ENCODE measurements at regions not wholly inside any gene's neighbourhood (a gene's known extent, or its start where the extent isn't known, plus 50 kb on each side); places are given as distances from the start of the nearest gene placed in this dataset.
"Not testable (repeated sequence)": the region's sequence is repeated elsewhere in the genome, so short reads cannot be mapped to it uniquely, and the experiment has no call there.

- H3K4me1 Mint-ChIP-seq; H3K27ac Mint-ChIP-seq; DNase-seq; intact Hi-C loops (cut with micrococcal nuclease); H3K27me3 Mint-ChIP-seq; H3K9me3 Mint-ChIP-seq; H3K36me3 Mint-ChIP-seq (ENCODE audit: low read depth); H3K4me3 Mint-ChIP-seq: not testable (repeated sequence)
Observed at GRCh38 chr1:149279015-149279414, 175.7 kb upstream of the NBPF9 start.

- intact Hi-C loops (cut with micrococcal nuclease); H3K4me3 Mint-ChIP-seq; H3K27ac Mint-ChIP-seq; DNase-seq; H3K36me3 Mint-ChIP-seq (ENCODE audit: low read depth); H3K27me3 Mint-ChIP-seq; H3K4me1 Mint-ChIP-seq; H3K9me3 Mint-ChIP-seq: not testable (repeated sequence)
Observed at GRCh38 chr1:149279512-149279911, 176.2 kb upstream of the NBPF9 start.

DNA sequence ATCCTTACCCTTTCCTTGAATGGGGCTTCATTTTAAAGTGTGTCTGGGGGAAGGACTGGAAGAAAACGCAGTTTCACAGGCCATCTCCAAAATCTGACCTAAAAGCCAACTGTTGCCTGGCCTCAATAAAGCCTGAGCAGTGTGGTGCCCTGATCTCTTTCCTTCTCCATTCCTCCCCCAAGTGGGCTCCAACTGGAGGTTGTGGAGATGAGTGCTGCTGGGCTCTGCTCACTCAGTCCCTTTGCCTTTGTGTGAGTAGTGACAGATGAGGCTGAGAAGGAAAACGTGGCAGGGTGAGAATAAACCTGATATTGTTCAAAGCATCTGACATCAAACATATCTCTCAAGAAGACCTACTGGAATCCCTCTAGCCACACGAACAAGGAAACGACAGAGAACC is 181.4 kb upstream of the NBPF9 start:
- H3K4me1 Mint-ChIP-seq; DNase-seq; H3K36me3 Mint-ChIP-seq (ENCODE audit: low read depth); H3K4me3 Mint-ChIP-seq; H3K9me3 Mint-ChIP-seq; H3K27ac Mint-ChIP-seq; intact Hi-C loops (cut with micrococcal nuclease); H3K27me3 Mint-ChIP-seq: not testable (repeated sequence)

DNA sequence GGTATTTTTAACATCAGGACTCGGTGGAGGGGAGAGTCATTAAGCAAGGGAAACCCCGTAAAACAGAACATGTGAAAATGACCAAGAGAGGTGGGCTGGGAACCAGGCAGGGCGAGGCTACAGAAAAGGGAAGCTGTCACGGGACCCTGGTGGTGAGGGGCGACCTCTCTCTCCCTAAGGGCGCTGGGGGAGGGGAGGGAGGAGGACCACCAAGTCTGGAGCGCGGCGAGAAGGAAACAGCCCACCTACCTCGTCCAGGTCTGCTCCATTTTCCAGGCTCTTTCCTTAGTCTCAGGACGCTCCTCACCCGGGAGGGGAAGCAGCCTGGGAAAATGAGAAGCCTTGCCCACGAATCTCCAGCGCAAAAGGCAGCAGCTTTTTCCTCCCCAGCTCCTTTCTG is 181.9 kb upstream of the NBPF9 start:
- H3K9me3 Mint-ChIP-seq; H3K4me1 Mint-ChIP-seq; intact Hi-C loops (cut with micrococcal nuclease); H3K36me3 Mint-ChIP-seq (ENCODE audit: low read depth); H3K27me3 Mint-ChIP-seq; DNase-seq; H3K27ac Mint-ChIP-seq; H3K4me3 Mint-ChIP-seq: not testable (repeated sequence)

DNA sequence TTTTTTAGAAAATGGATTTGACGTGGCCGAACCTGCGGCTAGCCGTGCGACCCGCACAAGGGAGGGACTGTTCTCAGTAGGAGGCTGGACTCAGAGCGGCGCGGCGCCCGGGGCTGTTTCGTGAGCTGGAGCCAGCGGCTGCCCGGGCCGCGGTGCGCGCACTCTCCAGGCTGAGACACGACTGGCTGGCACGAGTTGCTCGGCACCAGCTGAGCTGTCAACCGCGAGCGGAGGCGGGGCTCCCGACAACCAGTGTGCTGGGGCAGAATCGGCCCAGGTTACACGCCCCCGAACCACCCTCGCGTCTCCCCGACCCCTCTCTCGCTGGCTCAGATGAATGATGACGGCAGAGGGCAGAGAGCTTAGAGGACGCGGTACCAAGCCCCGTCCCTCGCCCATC is 182.3 kb upstream of the NBPF9 start:
- H3K4me3 Mint-ChIP-seq, result peak overlapping the region; percentile 67
- H3K27me3 Mint-ChIP-seq; H3K36me3 Mint-ChIP-seq (ENCODE audit: low read depth); H3K9me3 Mint-ChIP-seq; intact Hi-C loops (cut with micrococcal nuclease); H3K4me1 Mint-ChIP-seq; H3K27ac Mint-ChIP-seq: not testable (repeated sequence)
- DNase-seq, result peak; percentile 62

DNA sequence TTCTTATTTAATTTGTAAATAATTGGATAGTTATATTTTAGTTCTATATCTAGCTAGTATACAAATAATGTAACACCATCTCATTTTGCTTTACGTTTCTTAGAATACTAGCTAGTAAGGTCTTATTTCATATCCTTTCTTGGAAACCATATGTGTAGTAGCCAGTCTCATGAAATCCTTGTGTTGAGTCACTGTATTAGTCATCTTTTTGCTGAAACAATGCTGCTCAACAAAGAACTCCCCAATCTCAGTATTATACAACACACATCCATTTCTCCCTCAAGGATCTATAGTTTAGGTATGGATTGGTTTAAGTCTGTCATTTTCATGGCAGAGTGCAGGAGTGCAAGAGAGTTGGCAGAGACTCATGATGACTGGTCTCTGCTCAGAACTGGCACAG is 185.2 kb upstream of the NBPF9 start:
- H3K36me3 Mint-ChIP-seq (ENCODE audit: low read depth); H3K27me3 Mint-ChIP-seq; H3K9me3 Mint-ChIP-seq: not testable (repeated sequence)

DNA sequence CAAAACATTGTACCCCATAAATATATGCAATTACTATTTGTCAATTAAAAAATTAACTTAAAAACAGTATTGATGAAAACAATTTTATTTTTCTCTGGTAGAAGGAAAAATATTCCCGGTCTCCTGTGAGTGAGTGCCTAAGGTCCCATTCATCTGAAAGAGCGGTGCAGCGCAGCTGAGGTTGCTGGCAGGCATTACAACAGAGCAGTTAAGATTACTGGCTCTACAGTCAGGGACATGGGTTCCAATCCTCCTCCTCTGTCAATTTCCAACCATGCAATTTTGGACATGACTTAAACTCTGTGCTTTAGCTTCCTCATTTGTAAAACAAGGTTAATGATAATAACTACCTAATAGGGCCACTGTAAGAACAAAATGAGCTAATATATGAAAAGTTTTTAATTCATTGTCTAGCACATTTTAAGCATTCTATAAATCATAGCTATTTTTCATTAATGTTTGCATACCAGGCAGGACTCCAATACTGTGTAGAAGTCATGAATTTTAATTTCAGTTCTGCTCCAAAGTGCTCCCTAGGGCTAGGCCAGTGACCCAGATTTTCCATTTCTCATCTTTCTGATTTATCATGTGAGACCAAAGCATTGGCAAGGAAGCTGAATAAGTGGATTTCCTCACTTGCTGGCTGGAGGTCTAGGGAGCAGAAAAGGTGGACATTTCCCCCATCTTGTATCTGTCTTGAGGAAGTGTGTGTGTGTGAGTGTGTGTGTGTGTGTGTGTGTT is 174.2 kb upstream of the NBPF19 start:
- DNase-seq; H3K9me3 Mint-ChIP-seq; H3K4me3 Mint-ChIP-seq; H3K36me3 Mint-ChIP-seq (ENCODE audit: low read depth); H3K4me1 Mint-ChIP-seq; H3K27ac Mint-ChIP-seq; H3K27me3 Mint-ChIP-seq; intact Hi-C loops (cut with micrococcal nuclease): not testable (repeated sequence)

More for the DNA sequence above, 185.2 kb upstream of the NBPF9 start:
- intact Hi-C loops (cut with micrococcal nuclease); H3K4me3 Mint-ChIP-seq; DNase-seq; H3K4me1 Mint-ChIP-seq; H3K27ac Mint-ChIP-seq: not testable (repeated sequence)

DNA sequence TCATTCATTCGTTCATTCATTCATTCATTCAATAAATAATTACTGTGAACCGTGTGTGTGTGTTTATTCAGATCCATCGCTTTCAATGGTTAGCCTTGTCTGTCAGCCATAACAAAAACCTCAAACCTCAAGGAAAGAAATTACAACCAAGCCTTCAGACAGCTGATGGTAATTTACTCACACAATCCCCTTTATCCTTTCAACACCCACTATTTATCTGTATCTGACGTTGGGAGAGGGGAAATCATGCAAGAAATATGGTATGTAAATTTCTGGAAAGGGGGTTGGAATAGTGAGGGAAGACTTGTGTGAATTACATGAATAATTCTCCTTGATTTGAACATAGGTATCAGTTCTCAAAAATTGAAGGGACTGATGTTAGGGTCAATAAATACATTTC is 173.6 kb upstream of the NBPF19 start:
- DNase-seq; H3K27ac Mint-ChIP-seq; H3K4me1 Mint-ChIP-seq; H3K9me3 Mint-ChIP-seq; H3K36me3 Mint-ChIP-seq (ENCODE audit: low read depth); H3K4me3 Mint-ChIP-seq; H3K27me3 Mint-ChIP-seq; intact Hi-C loops (cut with micrococcal nuclease): not testable (repeated sequence)

- H3K4me1 Mint-ChIP-seq; H3K36me3 Mint-ChIP-seq (ENCODE audit: low read depth): not testable (repeated sequence)
Observed at GRCh38 chr1:149304796-149305195, 170.0 kb upstream of the NBPF19 start.

DNA sequence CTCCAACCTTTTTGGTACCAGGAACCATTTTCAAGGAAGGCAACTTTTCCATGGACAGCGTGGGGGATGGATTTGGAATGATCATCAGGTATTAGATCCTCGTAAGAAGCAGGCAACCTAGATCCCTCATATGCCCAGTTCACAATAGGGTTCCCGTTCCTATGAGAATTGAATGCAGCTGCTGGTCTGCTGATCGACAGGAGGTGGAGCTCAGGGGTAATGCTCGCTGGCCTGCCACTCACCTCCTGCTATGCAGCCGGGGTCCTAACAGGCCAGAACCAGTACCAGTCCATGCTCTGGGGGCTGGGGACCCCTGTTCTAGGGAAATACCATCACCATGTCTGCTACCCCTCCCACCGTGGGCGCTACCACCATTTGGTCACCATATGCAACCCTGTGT is 167.2 kb upstream of the NBPF19 start:
- H3K27me3 Mint-ChIP-seq; H3K4me3 Mint-ChIP-seq; DNase-seq; H3K27ac Mint-ChIP-seq; intact Hi-C loops (cut with micrococcal nuclease); H3K4me1 Mint-ChIP-seq; H3K9me3 Mint-ChIP-seq; H3K36me3 Mint-ChIP-seq (ENCODE audit: low read depth): not testable (repeated sequence)

More at GRCh38 chr1:149304796-149305195, 170.0 kb upstream of the NBPF19 start:
- H3K9me3 Mint-ChIP-seq; H3K27ac Mint-ChIP-seq; DNase-seq; H3K27me3 Mint-ChIP-seq; H3K4me3 Mint-ChIP-seq; intact Hi-C loops (cut with micrococcal nuclease): not testable (repeated sequence)

DNA sequence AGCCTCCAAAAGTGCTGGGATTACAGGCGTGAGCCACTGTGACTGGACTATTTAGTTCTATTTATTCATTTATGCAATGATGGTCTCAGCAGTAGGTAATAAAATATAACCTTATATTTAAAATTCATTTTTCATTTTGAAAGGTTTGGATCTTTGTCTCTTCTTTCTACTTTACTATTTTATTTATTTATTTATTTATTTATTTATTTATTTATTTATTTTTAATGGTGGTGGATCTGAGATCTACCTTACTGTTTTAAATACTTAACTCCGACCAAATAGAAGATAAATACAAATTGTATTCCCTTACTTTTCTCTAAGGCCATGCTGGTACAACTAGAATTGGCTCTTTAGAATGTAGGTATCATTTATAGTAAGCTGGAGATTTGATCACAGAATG is 159.9 kb upstream of the NBPF19 start:
- intact Hi-C loops (cut with micrococcal nuclease); DNase-seq; H3K9me3 Mint-ChIP-seq; H3K4me3 Mint-ChIP-seq; H3K4me1 Mint-ChIP-seq; H3K36me3 Mint-ChIP-seq (ENCODE audit: low read depth); H3K27me3 Mint-ChIP-seq; H3K27ac Mint-ChIP-seq: not testable (repeated sequence)

DNA sequence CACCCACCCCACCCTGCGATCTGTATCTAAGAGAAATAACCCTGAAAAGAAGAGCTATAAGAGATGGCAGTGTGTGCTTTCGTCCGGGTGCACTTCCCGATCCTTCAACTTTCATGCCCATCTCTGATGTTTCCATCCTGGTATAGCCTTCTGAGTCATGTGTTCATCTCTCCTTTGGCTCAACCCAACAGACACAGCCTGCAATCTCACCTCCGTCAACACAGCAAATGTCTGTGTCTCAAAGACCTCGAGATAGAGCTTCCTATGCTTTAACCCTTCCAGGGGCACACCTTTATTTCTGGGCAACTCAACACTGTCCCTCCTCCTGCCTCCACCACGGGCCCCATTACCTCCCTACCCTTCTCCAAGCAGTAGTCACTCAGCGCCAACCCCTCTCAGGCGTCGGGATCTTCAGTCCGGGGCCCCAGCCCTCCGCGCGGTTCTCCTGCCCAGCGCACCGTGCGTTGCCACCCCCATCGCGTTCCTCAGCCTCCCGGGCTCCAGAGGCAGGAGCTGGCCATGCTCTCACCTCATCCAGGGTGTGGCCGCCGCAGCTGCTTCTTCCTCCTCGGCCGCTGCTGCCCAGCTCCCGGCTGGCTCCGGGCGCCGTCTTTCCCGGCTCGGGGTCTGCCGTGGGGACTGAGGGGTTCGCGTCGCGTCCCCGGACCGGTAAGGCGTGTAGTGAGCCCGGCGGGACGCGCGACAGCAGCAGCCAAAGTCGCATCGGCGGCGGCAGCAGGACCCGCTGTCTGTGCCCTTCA is 153.7 kb upstream of the NBPF19 start:
- DNase-seq; H3K27ac Mint-ChIP-seq; H3K36me3 Mint-ChIP-seq (ENCODE audit: low read depth); intact Hi-C loops (cut with micrococcal nuclease); H3K27me3 Mint-ChIP-seq; H3K4me1 Mint-ChIP-seq; H3K9me3 Mint-ChIP-seq; H3K4me3 Mint-ChIP-seq: not testable (repeated sequence)

- H3K27ac Mint-ChIP-seq; H3K9me3 Mint-ChIP-seq; DNase-seq; H3K4me1 Mint-ChIP-seq; H3K4me3 Mint-ChIP-seq; H3K27me3 Mint-ChIP-seq; intact Hi-C loops (cut with micrococcal nuclease); H3K36me3 Mint-ChIP-seq (ENCODE audit: low read depth): not testable (repeated sequence)
Observed at GRCh38 chr1:149321732-149322016, 153.2 kb upstream of the NBPF19 start.

- intact Hi-C loops (cut with micrococcal nuclease); H3K27ac Mint-ChIP-seq; H3K4me1 Mint-ChIP-seq; H3K9me3 Mint-ChIP-seq; DNase-seq; H3K27me3 Mint-ChIP-seq; H3K4me3 Mint-ChIP-seq; H3K36me3 Mint-ChIP-seq (ENCODE audit: low read depth): not testable (repeated sequence)
Observed at GRCh38 chr1:149330081-149330335, 144.8 kb upstream of the NBPF19 start.

- H3K27ac Mint-ChIP-seq; H3K36me3 Mint-ChIP-seq (ENCODE audit: low read depth); H3K27me3 Mint-ChIP-seq; H3K9me3 Mint-ChIP-seq; DNase-seq; H3K4me3 Mint-ChIP-seq; intact Hi-C loops (cut with micrococcal nuclease); H3K4me1 Mint-ChIP-seq: not testable (repeated sequence)
Observed at GRCh38 chr1:149336082-149336481, 138.8 kb upstream of the NBPF19 start.
